H9 (cell line): ENCODE measurements at regions not wholly inside any gene's neighbourhood (a gene's known extent, or its start where the extent isn't known, plus 50 kb on each side); places are given as distances from the start of the nearest gene placed in this dataset.

Experiments used
- DNase-seq: peaks from one replicate; pipeline ENCODE4 v3.0.0-alpha.2; 2017
- H2AFZ ChIP-seq: one replicate; pipeline ENCODE4 v1.6.1; 2013; ENCODE audit warnings: mild to moderate bottlenecking, low read length, control low read depth, moderate library complexity
- H2AK5ac ChIP-seq: 2 replicates; pipeline ENCODE4 v1.6.1; 2013; ENCODE audit warnings: low read length, control low read depth, mixed read lengths; ENCODE audit not compliant: insufficient read length
- H2BK120ac ChIP-seq: one replicate; pipeline ENCODE4 v1.6.1; 2013; ENCODE audit warnings: low read depth, mild to moderate bottlenecking, low read length, control low read depth, inconsistent platforms; ENCODE audit not compliant: poor library complexity, severe bottlenecking
- H2BK12ac ChIP-seq: 2 replicates; pipeline ENCODE4 v1.6.1; 2013; ENCODE audit warnings: low read length, control low read depth, mixed read lengths, low read depth; ENCODE audit not compliant: insufficient read length
- H2BK15ac ChIP-seq: 2 replicates; pipeline ENCODE4 v1.6.1; 2013; ENCODE audit warnings: low read depth, low read length, control low read depth
- H2BK20ac ChIP-seq: one replicate; pipeline ENCODE4 v1.6.1; 2013; ENCODE audit warnings: low read depth, mild to moderate bottlenecking, low read length, control low read depth, inconsistent platforms; ENCODE audit not compliant: poor library complexity, severe bottlenecking
- H2BK5ac ChIP-seq: 2 replicates; pipeline ENCODE4 v1.6.1; 2013; ENCODE audit warnings: low read length, control low read depth, mixed read lengths; ENCODE audit not compliant: insufficient read length
- H3K14ac ChIP-seq: 2 replicates; pipeline ENCODE4 v1.6.1; 2013; ENCODE audit warnings: low read length, control low read depth; ENCODE audit not compliant: insufficient read depth
- H3K18ac ChIP-seq: 2 replicates; pipeline ENCODE4 v1.6.1; 2013; ENCODE audit warnings: low read depth, mild to moderate bottlenecking, mixed read lengths, low read length, control low read depth; ENCODE audit not compliant: insufficient read length
- H3K23ac ChIP-seq: 2 replicates; pipeline ENCODE4 v1.6.1; 2013; ENCODE audit warnings: low read length, control low read depth, mixed read lengths, low read depth; ENCODE audit not compliant: insufficient read length
- H3K23me2 ChIP-seq: 2 replicates; pipeline ENCODE4 v1.6.1; 2013; ENCODE audit warnings: low read depth, mild to moderate bottlenecking, mixed read lengths, low read length, control low read depth; ENCODE audit not compliant: insufficient read length, poor library complexity, severe bottlenecking
- H3K27ac ChIP-seq: 2 replicates; pipeline ENCODE4 v1.5.1; 2013; ENCODE audit warnings: low read length, control low read depth, mixed read lengths, low read depth; ENCODE audit not compliant: insufficient read length
- H3K27me3 ChIP-seq: 2 replicates; pipeline ENCODE4 v1.6.1; 2013; ENCODE audit warnings: low read length, control low read depth, inconsistent platforms; ENCODE audit not compliant: insufficient read depth
- H3K4ac ChIP-seq: 2 replicates; pipeline ENCODE4 v1.6.1; 2013; ENCODE audit warnings: low read depth, mild to moderate bottlenecking, control low read depth, inconsistent platforms, low read length, moderate library complexity
- H3K4me1 ChIP-seq: 2 replicates; pipeline ENCODE4 v1.6.1; 2013; ENCODE audit warnings: low read length, control low read depth, inconsistent platforms; ENCODE audit not compliant: insufficient read depth
- H3K4me2 ChIP-seq: 2 replicates; pipeline ENCODE4 v1.6.1; 2013; ENCODE audit warnings: low read length, control low read depth, mixed read lengths; ENCODE audit not compliant: insufficient read length, insufficient read depth
- H3K56ac ChIP-seq: 2 replicates; pipeline ENCODE4 v1.6.1; 2013; ENCODE audit warnings: low read depth, mild to moderate bottlenecking, mixed read lengths, low read length, control low read depth; ENCODE audit not compliant: insufficient read length
- H3K79me1 ChIP-seq: 2 replicates; pipeline ENCODE4 v1.6.1; 2013; ENCODE audit warnings: low read depth, mild to moderate bottlenecking, moderate library complexity, low read length, control low read depth, inconsistent platforms; ENCODE audit not compliant: insufficient read depth, poor library complexity, severe bottlenecking
- H3K79me2 ChIP-seq: 2 replicates; pipeline ENCODE4 v1.6.1; 2013; ENCODE audit warnings: low read length, control low read depth, inconsistent platforms; ENCODE audit not compliant: insufficient read depth
- H3K9ac ChIP-seq: 2 replicates; pipeline ENCODE4 v1.6.1; 2013; ENCODE audit warnings: low read length, control low read depth, mixed read lengths; ENCODE audit not compliant: insufficient read length; ENCODE audit errors: extremely low read depth
- H3K9me3 ChIP-seq: one replicate; pipeline ENCODE4 v1.6.1; 2013; ENCODE audit warnings: low read depth, low read length, inconsistent platforms; ENCODE audit not compliant: control insufficient read depth
- H3T11ph ChIP-seq: one replicate; pipeline ENCODE4 v1.6.1; 2013; ENCODE audit warnings: mild to moderate bottlenecking, low read length, control low read depth, inconsistent platforms
- H4K20me1 ChIP-seq: one replicate; pipeline ENCODE4 v1.6.1; 2013; ENCODE audit not compliant: control insufficient read depth, insufficient read length, insufficient read depth
- H4K5ac ChIP-seq: 2 replicates; pipeline ENCODE4 v1.6.1; 2013; ENCODE audit warnings: low read depth, mild to moderate bottlenecking, mixed read lengths, low read length, control low read depth; ENCODE audit not compliant: insufficient read length
- H4K8ac ChIP-seq: replicated peaks from 2 replicates; pipeline ENCODE4 v1.6.1; 2013; ENCODE audit warnings: low read length, control low read depth, mixed read lengths, low read depth; ENCODE audit not compliant: insufficient read length
- H4K91ac ChIP-seq: 2 replicates; pipeline ENCODE4 v1.6.1; 2013; ENCODE audit warnings: low read depth, mild to moderate bottlenecking, moderate library complexity, mixed read lengths, low read length, control low read depth; ENCODE audit not compliant: insufficient read length
- H3K27ac Mint-ChIP-seq, 3 experiments: 2 replicates in 2 of 3; 3 replicates in 1 of 3; pipeline ENCODE4 v1.8.0; 2020 to 2021; ENCODE audit warnings: mixed read lengths in 3 of 3, mild to moderate bottlenecking in 1 of 3, moderate library complexity in 1 of 3
- H3K27me3 Mint-ChIP-seq: 2 replicates; pipeline ENCODE4 v1.8.0; 2021; ENCODE audit warnings: low read depth, mild to moderate bottlenecking, moderate library complexity, mixed read lengths
- H3K36me3 Mint-ChIP-seq, 3 experiments: 2 replicates in 2 of 3; 3 replicates in 1 of 3; pipeline ENCODE4 v1.8.0; 2020 to 2021; ENCODE audit warnings: low read depth in 3 of 3, mixed read lengths in 3 of 3; ENCODE audit not compliant: insufficient read depth in 1 of 3
- H3K4me1 Mint-ChIP-seq, 2 experiments: 2 replicates each; pipeline ENCODE4 v1.8.0; 2020; ENCODE audit warnings: mixed read lengths in 2 of 2
- H3K4me3 Mint-ChIP-seq, 2 experiments: 2 replicates in 1 of 2; 3 replicates in 1 of 2; pipeline ENCODE4 v1.8.0; 2020 to 2021; ENCODE audit warnings: mild to moderate bottlenecking in 2 of 2, mixed read lengths in 2 of 2, moderate library complexity in 1 of 2
- H3K9me3 Mint-ChIP-seq, 2 experiments: 2 replicates in 1 of 2; 3 replicates in 1 of 2; pipeline ENCODE4 v1.8.0; 2020; ENCODE audit warnings: mild to moderate bottlenecking in 2 of 2, mixed read lengths in 2 of 2, moderate library complexity in 1 of 2
- WGBS: extraction: QIAGEN DNeasy Blood & Tissue Kit; methylation state at CpG from one replicate; pipeline ENCODE4 v1.1.7; 2013; ENCODE audit warnings: missing lambda C conversion rate, low lambda C conversion rate, mixed read lengths; ENCODE audit not compliant: insufficient read length; ENCODE audit errors: extremely low coverage; 5-methylcytosine and 5-hydroxymethylcytosine counted together
- TF ChIP-seq, protein P1 (sequence below): fragments of 200-600 bp; sonication (generic); conservative IDR thresholded peaks from 3 replicates; pipeline ENCODE4 v1.8.0; 2021; ENCODE audit warnings: antibody characterized with exemption, mild to moderate bottlenecking

- Histone ChIP-seq H2BK15ac (no peak overlapping the region), H3K4me2 (no peak overlapping the region), H2BK12ac (no peak overlapping the region), H4K5ac (no peak overlapping the region), H3K23me2 (no peaks in the 10 kb centered on the region), H3K4me1 (no peaks in the 10 kb centered on the region), H3K9me3 (no peaks in the 10 kb centered on the region), H2BK5ac (no peak overlapping the region), H3K9ac (no peak overlapping the region), H3K14ac (no peak overlapping the region), H3K4ac (no peak overlapping the region), H2AK5ac (no peak overlapping the region), H3K79me1 (no peaks in the 10 kb centered on the region), H3K23ac (no peak overlapping the region), H3K18ac (no peak overlapping the region), H3K27ac (no peak overlapping the region), H3T11ph (no peak overlapping the region), H4K8ac (no peak overlapping the region), H2BK20ac (no peak overlapping the region), H4K20me1 (no peaks in the 10 kb centered on the region), H3K56ac (no peak overlapping the region), H4K91ac (no peak overlapping the region), H2AFZ (no peak overlapping the region), H3K27me3 (no peaks in the 10 kb centered on the region), H3K79me2 (no peaks in the 10 kb centered on the region), H2BK120ac (no peak overlapping the region)
- Mint-ChIP-seq H3K36me3 (no peaks in the 10 kb centered on the region), H3K27ac (no peak overlapping the region), H3K4me1 (no peaks in the 10 kb centered on the region), H3K4me3 (no peak overlapping the region), H3K9me3 (no peaks in the 10 kb centered on the region; a peak in 1 of 5 replicates), H3K27me3 (peaks cover 5% of the 10 kb centered on the region)
- TF ChIP-seq, protein P1, sequence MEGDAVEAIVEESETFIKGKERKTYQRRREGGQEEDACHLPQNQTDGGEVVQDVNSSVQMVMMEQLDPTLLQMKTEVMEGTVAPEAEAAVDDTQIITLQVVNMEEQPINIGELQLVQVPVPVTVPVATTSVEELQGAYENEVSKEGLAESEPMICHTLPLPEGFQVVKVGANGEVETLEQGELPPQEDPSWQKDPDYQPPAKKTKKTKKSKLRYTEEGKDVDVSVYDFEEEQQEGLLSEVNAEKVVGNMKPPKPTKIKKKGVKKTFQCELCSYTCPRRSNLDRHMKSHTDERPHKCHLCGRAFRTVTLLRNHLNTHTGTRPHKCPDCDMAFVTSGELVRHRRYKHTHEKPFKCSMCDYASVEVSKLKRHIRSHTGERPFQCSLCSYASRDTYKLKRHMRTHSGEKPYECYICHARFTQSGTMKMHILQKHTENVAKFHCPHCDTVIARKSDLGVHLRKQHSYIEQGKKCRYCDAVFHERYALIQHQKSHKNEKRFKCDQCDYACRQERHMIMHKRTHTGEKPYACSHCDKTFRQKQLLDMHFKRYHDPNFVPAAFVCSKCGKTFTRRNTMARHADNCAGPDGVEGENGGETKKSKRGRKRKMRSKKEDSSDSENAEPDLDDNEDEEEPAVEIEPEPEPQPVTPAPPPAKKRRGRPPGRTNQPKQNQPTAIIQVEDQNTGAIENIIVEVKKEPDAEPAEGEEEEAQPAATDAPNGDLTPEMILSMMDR, result no peak
- no peak for DNase-seq
- WGBS, result no CpG with 5 or more reads among the region's 2 CpGs
These were observed 141.4 kb upstream of the NMUR2 start for GRCh38 chr5:152546493-152546892.
